ENCODE measurements at regions not wholly inside any gene's neighbourhood (a gene's known extent, or its start where the extent isn't known, plus 50 kb on each side); places are given as distances from the start of the nearest gene placed in this dataset.

- TF ChIP-seq CEBPB (IDR thresholded peaks at IDR 0.05; ENCODE audit: low read depth), result peak; percentile 75; the same call in 1 of the 2 replicates
- peak; percentile 58; the same call in 1 of the 2 replicates for TF ChIP-seq POLR2AphosphoS5 (IDR thresholded peaks at IDR 0.05; ENCODE audit: low read depth, low read length)
- 0 out of 2 replicates have a peak, but pooled peaks have one; percentile 46 for TF ChIP-seq MAX (IDR thresholded peaks at IDR 0.05)
- TF ChIP-seq EZH2 (IDR thresholded peaks at IDR 0.05), result no peak
These were observed 249.6 kb upstream of the TBX3 start (continued) for GRCh38 chr12:114933428-114934160.

- intact Hi-C loops (cut with micrococcal nuclease), result loop anchor here (10.0 kb wide), 2 partner anchors 248 to 822 kb away; partner anchors contain the start of gene TBX3
- H3K4me2 ChIP-seq (ENCODE audit: low read length), result no peak overlapping the region
- ChIA-PET RAD21 (ENCODE audit: low non-redundant PET in 1 of 2, low total read pairs in 2 of 2, uncharacterized antibody in 2 of 2, unreplicated experiment in 2 of 2) (interaction anchor here in 1 of 2 experiments (0.6 kb wide), 1 partner anchor 175 kb away, joined by 3 read pairs; no protein-coding TSS in a partner anchor), CTCF (no interaction called here), POLR2A (interaction anchor here (1.8 kb wide), 1 partner anchor 18 kb away, joined by 4 read pairs; no protein-coding TSS in a partner anchor)
- no peaks in the 10 kb centered on the region for H3K36me3 ChIP-seq (ENCODE audit: control insufficient read depth in 1 of 2, insufficient read depth in 2 of 2, low read length in 2 of 2)
- no TSS peak for BruUV-seq (replicated peaks)
- no peak overlapping the region for H2AFZ ChIP-seq (ENCODE audit: low read depth, low read length, poor library complexity, severe bottlenecking)
- ATAC-seq, result no peak
- H3K9ac ChIP-seq (ENCODE audit: low read length), result no peak overlapping the region
- H4K20me1 ChIP-seq (ENCODE audit: insufficient read depth), result no peaks in the 10 kb centered on the region
- peaks cover 3 to 6% of the 10 kb centered on the region in 2 experiments; a peak in 1 of 4 replicates for H3K9me3 ChIP-seq (ENCODE audit: control insufficient read depth in 1 of 2, insufficient read depth in 1 of 2, low read depth in 1 of 2, low read length in 2 of 2)
- no peaks in the 10 kb centered on the region for H3K27me3 ChIP-seq (ENCODE audit: insufficient read depth, low read length)
- H3K4me1 ChIP-seq (ENCODE audit: control insufficient read depth in 1 of 2, insufficient read depth in 2 of 2, low read length in 2 of 2), result peaks cover 12 to 28% of the 10 kb centered on the region in 2 experiments
- H3K4me3 ChIP-seq (replicated peaks in 1 of 2; ENCODE audit: low read depth in 1 of 2, low read length in 2 of 2), result no peak overlapping the region
- no peaks in the 10 kb centered on the region for H3K9me2 ChIP-seq (ENCODE audit: insufficient read depth)
- no peak for DNase-seq (ENCODE audit: low read depth, low spot score)
- TF ChIP-seq POLR2A (IDR thresholded peaks at IDR 0.05; ENCODE audit: borderline replicate concordance, extremely low read depth, insufficient read depth, insufficient read length) (no peak), CBX3 (IDR thresholded peaks at IDR 0.05; ENCODE audit: low read depth) (no peak), POLR2AphosphoS5 (IDR thresholded peaks at IDR 0.05; ENCODE audit: low read depth, low read length) (no peak)
- H3K79me2 ChIP-seq (ENCODE audit: insufficient read depth, low read length), result no peaks in the 10 kb centered on the region
- H3K27ac ChIP-seq (ENCODE audit: low read depth, low read length), result no peak overlapping the region
These were observed 248.8 kb upstream of the TBX3 start for GRCh38 chr12:114932806-114933205.

GRCh38 chr12:114931025-114931424, 247.1 kb upstream of the TBX3 start:
- Histone ChIP-seq H4K20me1 (ENCODE audit: insufficient read depth) (no peaks in the 10 kb centered on the region), H3K9me3 (ENCODE audit: control insufficient read depth in 1 of 2, insufficient read depth in 1 of 2, low read depth in 1 of 2, low read length in 2 of 2) (peaks cover 3 to 6% of the 10 kb centered on the region in 2 experiments; a peak in 1 of 4 replicates), H2AFZ (ENCODE audit: low read depth, low read length, poor library complexity, severe bottlenecking) (no peak overlapping the region), H3K9ac (ENCODE audit: low read length) (no peak overlapping the region), H3K27me3 (ENCODE audit: insufficient read depth, low read length) (no peaks in the 10 kb centered on the region), H3K36me3 (ENCODE audit: control insufficient read depth in 1 of 2, insufficient read depth in 2 of 2, low read length in 2 of 2) (no peaks in the 10 kb centered on the region), H3K79me2 (ENCODE audit: insufficient read depth, low read length) (no peaks in the 10 kb centered on the region), H3K4me1 (ENCODE audit: control insufficient read depth in 1 of 2, insufficient read depth in 2 of 2, low read length in 2 of 2) (peaks cover 12 to 20% of the 10 kb centered on the region in 2 experiments), H3K27ac (ENCODE audit: low read depth, low read length) (no peak overlapping the region), H3K4me3 (replicated peaks in 1 of 2; ENCODE audit: low read depth in 1 of 2, low read length in 2 of 2) (no peak overlapping the region), H3K9me2 (ENCODE audit: insufficient read depth) (no peaks in the 10 kb centered on the region), H3K4me2 (ENCODE audit: low read length) (no peak overlapping the region)
- RAD21 ChIA-PET (ENCODE audit: low non-redundant PET in 1 of 2, low total read pairs in 2 of 2, uncharacterized antibody in 2 of 2, unreplicated experiment in 2 of 2), result no interaction called here
- CTCF ChIA-PET, result no interaction called here
- TF ChIP-seq ZBTB33 (IDR thresholded peaks at IDR 0.05; ENCODE audit: extremely low read depth, insufficient replicate concordance, low read length) (no peak), CBX3 (IDR thresholded peaks at IDR 0.05; ENCODE audit: low read depth) (peak; percentile 14; the same call in 1 of the 2 replicates)
- POLR2A ChIA-PET, result no interaction called here
- DNase-seq (ENCODE audit: low read depth, low spot score) (no peak), ATAC-seq (no peak)
- intact Hi-C loops (cut with micrococcal nuclease), result loop anchor here (10.0 kb wide), 2 partner anchors 246 to 824 kb away; partner anchors contain the start of gene TBX3
- no TSS peak for BruUV-seq (replicated peaks)

Measured in HCT116 (cell line).